Astrocyte of the spinal cord (primary cell): ENCODE measurements at regions not wholly inside any gene's neighbourhood (a gene's known extent, or its start where the extent isn't known, plus 50 kb on each side); places are given as distances from the start of the nearest gene placed in this dataset.
A peak's percentile ranks its signal among the peaks of the same experiment; 100 is the strongest.

Source experiments
- DNase-seq: peaks from one replicate; pipeline ENCODE4 v3.0.0; 2011; ENCODE audit warnings: low read depth, low spot score
- H3K4me3 ChIP-seq: 2 replicates; pipeline ENCODE4 v1.5.1; 2011; ENCODE audit warnings: low read depth, mild to moderate bottlenecking, low read length, moderate library complexity
- in situ Hi-C: cut with HindIII; loops from 2 replicates; pipeline ENCODE4 v1.10.0; 2017; ENCODE audit warnings: low sequenced_read_pairs
- TF ChIP-seq, protein P1 (sequence below): IDR thresholded peaks from 2 replicates; pipeline ENCODE4 v1.5.1; 2012; ENCODE audit warnings: low read depth, mild to moderate bottlenecking, low read length, inconsistent platforms

DNA sequence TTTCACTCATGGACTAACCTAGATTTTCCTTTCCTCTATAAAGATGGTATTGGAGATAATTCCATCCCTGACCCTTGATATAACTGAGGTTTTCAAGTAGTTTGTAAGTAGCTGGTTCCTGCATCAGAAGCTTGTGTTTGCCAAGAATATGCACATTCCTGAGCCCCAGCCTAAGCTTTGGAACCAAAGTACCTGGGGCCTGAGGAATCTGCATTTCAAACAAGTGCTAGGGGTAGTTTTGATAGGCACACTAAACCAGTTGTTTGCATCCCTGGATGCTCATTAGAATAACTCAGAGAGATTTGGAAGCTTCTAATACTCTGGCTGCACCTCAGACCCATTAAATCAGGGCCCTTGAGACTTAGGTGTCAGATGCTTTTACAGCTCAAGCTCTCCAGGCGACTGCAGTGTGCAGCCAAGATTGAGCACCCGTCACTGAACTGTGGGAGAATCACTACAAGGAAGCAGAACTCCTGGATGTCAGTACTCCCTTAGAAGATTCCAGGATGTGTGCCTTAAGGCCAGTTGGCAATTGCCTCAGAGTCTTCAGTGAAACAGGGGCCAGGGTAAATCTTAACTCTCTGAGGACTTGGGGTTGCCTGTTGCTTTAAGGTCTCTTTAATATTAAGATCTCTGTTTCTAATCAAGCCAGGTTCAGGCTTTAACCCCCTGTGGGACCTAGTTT is 565.0 kb downstream of the REEP3 start:
- TF ChIP-seq, protein P1, sequence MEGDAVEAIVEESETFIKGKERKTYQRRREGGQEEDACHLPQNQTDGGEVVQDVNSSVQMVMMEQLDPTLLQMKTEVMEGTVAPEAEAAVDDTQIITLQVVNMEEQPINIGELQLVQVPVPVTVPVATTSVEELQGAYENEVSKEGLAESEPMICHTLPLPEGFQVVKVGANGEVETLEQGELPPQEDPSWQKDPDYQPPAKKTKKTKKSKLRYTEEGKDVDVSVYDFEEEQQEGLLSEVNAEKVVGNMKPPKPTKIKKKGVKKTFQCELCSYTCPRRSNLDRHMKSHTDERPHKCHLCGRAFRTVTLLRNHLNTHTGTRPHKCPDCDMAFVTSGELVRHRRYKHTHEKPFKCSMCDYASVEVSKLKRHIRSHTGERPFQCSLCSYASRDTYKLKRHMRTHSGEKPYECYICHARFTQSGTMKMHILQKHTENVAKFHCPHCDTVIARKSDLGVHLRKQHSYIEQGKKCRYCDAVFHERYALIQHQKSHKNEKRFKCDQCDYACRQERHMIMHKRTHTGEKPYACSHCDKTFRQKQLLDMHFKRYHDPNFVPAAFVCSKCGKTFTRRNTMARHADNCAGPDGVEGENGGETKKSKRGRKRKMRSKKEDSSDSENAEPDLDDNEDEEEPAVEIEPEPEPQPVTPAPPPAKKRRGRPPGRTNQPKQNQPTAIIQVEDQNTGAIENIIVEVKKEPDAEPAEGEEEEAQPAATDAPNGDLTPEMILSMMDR = no peak
- DNase-seq = no peak
- H3K4me3 ChIP-seq = no peak overlapping the region
- in situ Hi-C loops = no loop called here

DNA sequence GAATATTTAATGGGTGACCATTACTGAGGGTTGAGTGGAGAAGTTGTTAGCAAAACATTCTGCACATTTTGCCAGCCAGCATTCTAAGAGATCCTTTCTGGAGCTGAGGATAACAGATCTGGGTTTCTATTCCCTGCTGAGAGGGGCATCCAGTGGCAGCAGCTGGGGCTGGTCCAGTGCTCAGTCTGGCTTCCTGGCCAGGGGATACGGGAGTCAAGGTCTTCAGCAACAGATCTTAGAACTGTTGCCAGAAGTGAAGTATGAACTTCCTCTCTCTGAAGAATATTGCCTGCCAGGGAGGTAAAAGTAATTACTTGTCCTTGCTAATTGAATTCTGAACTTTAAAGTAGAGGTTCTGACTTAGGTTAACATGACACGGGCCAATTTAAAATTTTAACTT is 568.4 kb downstream of the REEP3 start:
- TF ChIP-seq, protein P1 = no peak
- H3K4me3 ChIP-seq = no peak overlapping the region
- in situ Hi-C loops = no loop called here
- DNase-seq = no peak

DNA sequence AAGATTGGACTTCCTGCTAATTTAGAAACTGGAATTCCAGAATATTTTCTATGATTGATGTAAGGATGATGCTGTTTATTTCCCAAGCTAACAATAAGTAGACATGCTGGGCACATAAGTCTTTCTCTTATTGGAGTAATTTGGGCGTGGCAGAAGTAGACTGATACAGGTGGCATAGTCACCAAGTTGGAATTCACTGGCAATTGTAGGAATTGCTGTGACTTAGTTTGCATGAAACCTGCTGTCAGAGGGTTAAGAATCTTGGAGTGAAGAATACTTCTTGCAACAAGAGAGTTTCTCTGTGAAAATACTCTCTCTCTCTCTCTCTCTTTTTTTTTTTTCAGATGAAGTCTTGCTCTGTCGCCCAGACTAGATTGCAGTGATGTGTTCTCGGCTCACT is 569.7 kb downstream of the REEP3 start:
- TF ChIP-seq, protein P1 = no peak
- in situ Hi-C loops = no loop called here
- no peak for DNase-seq
- no peak overlapping the region for H3K4me3 ChIP-seq

DNA sequence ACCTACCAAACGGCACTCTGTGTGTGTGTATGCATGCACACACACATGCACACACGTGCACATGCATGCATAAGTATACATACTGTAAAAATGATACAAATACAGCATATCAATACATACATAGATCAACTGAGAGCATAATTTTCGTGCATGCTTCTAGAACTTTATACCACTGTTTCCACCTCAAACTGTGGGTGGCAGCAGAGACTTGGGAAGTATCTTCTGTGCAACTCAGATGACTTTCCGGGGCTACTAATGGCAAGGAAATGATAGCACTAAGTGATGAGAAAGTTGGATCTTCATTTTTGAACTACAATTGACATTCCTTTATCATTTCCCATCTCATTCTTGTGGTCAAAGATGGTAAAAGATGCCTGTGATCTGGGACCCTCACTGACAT is 570.7 kb downstream of the REEP3 start:
- DNase-seq = no peak
- TF ChIP-seq, protein P1 = peak; percentile 11
- in situ Hi-C loops = no loop called here
- no peak overlapping the region for H3K4me3 ChIP-seq

DNA sequence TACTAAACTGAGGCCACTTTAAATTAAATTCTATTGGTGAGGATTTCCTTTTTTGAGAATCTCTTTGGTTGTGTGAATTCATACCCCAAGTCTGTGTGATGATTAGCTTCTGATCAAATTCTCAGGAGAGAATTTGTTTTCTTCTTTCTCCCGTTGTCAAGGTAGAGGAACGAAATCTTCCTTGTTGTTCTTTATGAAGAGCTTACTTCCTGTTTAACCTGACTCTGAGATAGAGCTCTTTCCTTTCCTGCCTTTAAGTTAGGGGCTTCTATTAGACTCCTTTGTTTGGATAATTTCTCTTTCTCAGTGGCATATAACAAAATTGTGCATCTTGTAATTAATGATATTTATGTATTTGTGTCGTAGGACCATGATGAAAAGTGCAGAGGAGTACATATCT is 572.1 kb downstream of the REEP3 start:
- no peak overlapping the region for H3K4me3 ChIP-seq
- DNase-seq = no peak
- in situ Hi-C loops = no loop called here
- TF ChIP-seq, protein P1 = no peak

DNA sequence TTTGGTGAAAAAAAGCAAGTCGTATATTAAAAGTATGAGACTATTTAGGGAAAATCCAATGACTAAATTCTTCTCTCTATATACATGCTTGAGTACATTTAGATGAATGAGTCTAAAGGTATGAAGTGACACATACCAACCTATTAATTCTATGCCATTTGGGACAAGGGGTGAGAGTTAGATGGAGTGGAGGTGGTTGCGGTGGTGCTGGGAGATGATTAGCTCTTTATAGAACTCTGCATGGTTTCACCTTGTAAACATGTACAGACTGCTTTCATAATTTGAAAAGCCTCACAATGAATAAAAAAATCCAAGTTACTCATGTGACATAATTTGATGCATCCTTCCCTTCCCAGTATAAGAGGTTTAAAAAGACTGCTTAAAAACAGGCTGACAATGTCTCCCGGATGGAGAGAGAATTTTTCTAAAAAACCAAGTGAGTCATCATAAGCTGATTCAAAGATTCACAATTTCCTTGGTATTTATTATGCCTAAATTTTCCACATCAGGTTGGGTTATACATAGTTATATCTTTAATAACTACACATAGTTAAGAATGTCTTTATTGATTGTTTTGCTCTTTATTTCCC is 572.8 kb downstream of the REEP3 start:
- H3K4me3 ChIP-seq = no peak overlapping the region
- TF ChIP-seq, protein P1 = no peak
- DNase-seq = no peak
- in situ Hi-C loops = no loop called here
